ENCODE measurements at regions not wholly inside any gene's neighbourhood (a gene's known extent, or its start where the extent isn't known, plus 50 kb on each side); places are given as distances from the start of the nearest gene placed in this dataset.

GRCh38 chr3:55170444-55170843, 242.6 kb upstream of the LRTM1 start:
- DNase-seq (no peak), ATAC-seq (no peak)
- Histone ChIP-seq H3K9me3 (no peaks in the 10 kb centered on the region), H3K4me3 (no peak overlapping the region), H3K27ac (no peak overlapping the region), H3K36me3 (no peaks in the 10 kb centered on the region), H3K4me1 (no peaks in the 10 kb centered on the region), H3K27me3 (no peaks in the 10 kb centered on the region)
- TF ChIP-seq CTCF (IDR thresholded peaks at IDR 0.05) = no peak
- intact Hi-C loops (cut with DNase I) = no loop called here

- Histone ChIP-seq H3K36me3 (no peaks in the 10 kb centered on the region), H3K27me3 (no peaks in the 10 kb centered on the region), H3K27ac (no peak overlapping the region), H3K4me3 (no peak overlapping the region), H3K9me3 (no peaks in the 10 kb centered on the region), H3K4me1 (no peaks in the 10 kb centered on the region)
- DNase-seq = no peak
- intact Hi-C loops (cut with DNase I) = no loop called here
- no peak for TF ChIP-seq CTCF (IDR thresholded peaks at IDR 0.05)
- ATAC-seq = no peak
Observed at GRCh38 chr3:55169608-55170072, 241.8 kb upstream of the LRTM1 start.

GRCh38 chr3:55169161-55169560, 241.3 kb upstream of the LRTM1 start:
- intact Hi-C loops (cut with DNase I) = no loop called here
- H3K9me3 ChIP-seq = no peaks in the 10 kb centered on the region

DNA sequence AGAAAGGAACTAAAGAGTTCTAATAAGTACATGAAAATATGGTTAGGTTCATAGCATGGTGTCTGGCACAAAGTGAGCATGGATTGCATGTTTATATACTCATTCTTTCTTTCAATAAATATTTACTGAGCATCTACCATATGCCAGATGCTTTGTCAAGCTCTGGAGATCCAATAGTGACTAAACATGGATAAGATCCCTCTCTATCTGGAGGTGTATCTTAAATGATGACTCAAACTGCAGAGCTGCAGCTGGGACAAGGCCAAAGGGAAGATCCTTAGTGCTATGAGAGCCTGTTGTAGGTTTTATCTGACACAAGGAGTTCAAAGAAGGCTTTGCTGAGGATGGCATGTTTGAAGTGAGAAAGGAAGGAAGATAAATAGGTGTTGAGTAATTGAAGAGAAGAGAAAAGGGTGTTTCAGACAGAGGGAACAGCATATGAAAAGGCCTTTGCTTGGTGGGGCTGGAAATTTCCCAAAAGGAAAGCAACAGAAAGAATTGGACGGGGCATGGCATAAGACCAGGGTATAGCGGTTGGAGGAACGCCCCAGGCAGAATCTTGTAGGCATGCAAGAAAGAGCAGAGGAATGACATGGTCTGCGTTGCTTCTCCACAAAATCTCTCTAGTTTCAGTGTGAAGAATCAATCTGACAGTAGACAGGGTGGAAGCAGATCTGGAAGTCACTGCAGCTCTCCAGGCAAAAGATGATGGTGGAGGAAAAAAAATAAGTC, 239.9 kb upstream of the LRTM1 start:
- intact Hi-C loops (cut with DNase I) = no loop called here
- H3K27ac ChIP-seq = no peak overlapping the region
- no peak for ATAC-seq
- no peaks in the 10 kb centered on the region for H3K27me3 ChIP-seq
- DNase-seq = no peak
- H3K4me1 ChIP-seq = no peaks in the 10 kb centered on the region
- no peak for TF ChIP-seq CTCF (IDR thresholded peaks at IDR 0.05)
- no peaks in the 10 kb centered on the region for H3K9me3 ChIP-seq
- no peaks in the 10 kb centered on the region for H3K36me3 ChIP-seq
- no peak overlapping the region for H3K4me3 ChIP-seq

More at GRCh38 chr3:55169161-55169560, 241.3 kb upstream of the LRTM1 start:
- Histone ChIP-seq H3K4me1 (no peaks in the 10 kb centered on the region), H3K27ac (no peak overlapping the region), H3K36me3 (no peaks in the 10 kb centered on the region), H3K27me3 (no peaks in the 10 kb centered on the region), H3K4me3 (no peak overlapping the region)
- TF ChIP-seq CTCF (IDR thresholded peaks at IDR 0.05) = no peak
- DNase-seq (no peak), ATAC-seq (no peak)

DNA sequence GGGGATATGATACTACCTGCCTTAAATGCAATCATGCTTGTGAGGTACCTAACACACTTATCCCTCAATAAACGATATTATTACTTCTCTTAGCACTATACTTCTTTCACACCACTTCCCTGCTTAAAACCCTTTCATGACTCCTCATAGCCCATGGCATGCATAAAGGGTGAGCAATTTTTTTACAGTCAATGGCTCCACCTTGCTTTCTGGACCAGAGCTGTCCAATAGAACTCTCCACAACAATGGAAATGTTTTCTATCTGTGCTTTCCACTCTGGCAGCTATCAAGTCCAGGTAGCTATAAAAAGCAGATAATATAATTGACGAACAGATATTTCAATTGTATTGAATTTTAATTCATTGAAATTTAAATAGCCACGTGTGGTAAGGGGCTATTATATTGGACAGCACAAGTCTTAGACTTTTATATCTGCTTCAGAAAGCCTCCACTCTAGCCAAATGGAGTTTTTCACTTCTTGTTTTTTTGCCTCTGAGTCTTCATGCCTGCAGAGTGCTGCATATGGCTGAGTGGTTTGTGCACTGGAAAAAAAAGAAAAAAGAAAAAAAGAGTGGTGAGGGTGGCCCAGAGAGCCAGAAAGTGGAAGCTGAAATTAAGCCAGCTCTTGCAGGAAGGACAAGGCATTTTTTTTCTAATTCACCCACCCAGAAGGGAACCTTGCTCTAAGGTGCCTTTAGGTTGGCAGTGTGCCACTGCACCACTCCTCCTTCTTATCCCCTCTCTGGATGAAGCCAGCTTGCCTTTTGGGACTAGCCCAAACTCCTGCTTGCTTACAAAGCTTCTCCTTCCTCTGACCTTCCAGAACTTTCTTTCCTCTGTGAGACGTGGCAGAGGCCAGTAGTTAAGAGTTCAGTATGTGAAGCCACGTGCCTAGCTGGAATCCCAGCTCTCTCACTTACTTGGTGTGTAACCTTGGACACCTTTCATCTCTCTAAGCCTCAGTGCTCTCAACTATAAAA, 239.0 kb upstream of the LRTM1 start:
- ATAC-seq (no peak), DNase-seq (no peak)
- intact Hi-C loops (cut with DNase I) = no loop called here
- Histone ChIP-seq H3K4me1 (no peaks in the 10 kb centered on the region), H3K9me3 (no peaks in the 10 kb centered on the region), H3K4me3 (no peak overlapping the region), H3K36me3 (no peaks in the 10 kb centered on the region), H3K27ac (no peak overlapping the region), H3K27me3 (no peaks in the 10 kb centered on the region)
- TF ChIP-seq CTCF (IDR thresholded peaks at IDR 0.05) = no peak
